GOT3 (cell line): ENCODE measurements at regions not wholly inside any gene's neighbourhood (a gene's known extent, or its start where the extent isn't known, plus 50 kb on each side); places are given as distances from the start of the nearest gene placed in this dataset.
"Not testable (repeated sequence)": the region's sequence is repeated elsewhere in the genome, so short reads cannot be mapped to it uniquely, and the experiment has no call there.

Source experiments
- DNase-seq: peaks from one replicate; lab custom pipeline; 2025; ENCODE audit warnings: mixed read lengths; lab: John Stamatoyannopoulos, UW

- DNase-seq: no peak
Measured at GRCh38 chr2:36163520-36164254, 191.9 kb upstream of the CRIM1 start.

DNA sequence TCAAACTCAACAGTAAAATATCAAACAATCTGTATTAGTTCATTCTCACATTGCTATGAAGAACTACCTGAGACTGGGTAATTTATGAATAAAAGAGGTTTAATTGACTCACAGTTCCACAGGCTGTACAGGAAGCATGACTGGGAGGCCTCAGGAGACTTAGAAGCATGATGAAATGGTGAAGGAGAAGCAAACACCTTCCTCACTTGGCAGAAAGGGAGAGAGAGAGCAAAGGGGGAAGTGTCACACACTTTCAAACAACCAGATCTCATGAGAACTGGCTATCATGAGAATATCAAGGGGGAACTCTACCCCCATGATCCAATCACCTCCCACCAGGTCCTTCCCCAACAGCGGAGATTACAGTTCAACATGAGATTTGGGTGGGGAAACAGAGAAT lies 198.5 kb upstream of the CRIM1 start:
- DNase-seq: not testable (repeated sequence)

- DNase-seq: no peak
Measured at GRCh38 chr2:36147670-36148390, 207.7 kb upstream of the CRIM1 start.

DNA sequence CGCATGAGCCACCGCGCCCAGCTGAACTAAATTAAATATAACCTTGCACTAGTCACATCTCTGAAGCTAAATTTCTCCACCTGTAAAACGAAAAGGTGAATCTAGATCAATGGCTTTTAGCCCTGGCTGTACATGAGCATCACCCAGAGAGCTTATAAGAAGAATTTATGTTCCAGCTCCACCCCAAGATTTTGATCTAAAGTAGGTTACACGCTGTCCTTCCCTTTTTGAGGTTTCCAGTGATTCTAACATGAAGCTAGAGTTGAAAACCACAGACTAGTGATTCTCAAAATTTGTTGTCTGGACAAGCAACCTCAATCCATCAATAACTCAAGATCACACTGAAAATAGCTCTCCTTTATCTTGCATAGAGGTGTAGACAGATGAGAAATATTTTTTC lies 208.8 kb upstream of the CRIM1 start:
- no peak for DNase-seq

GRCh38 chr2:36140391-36140790 lies 215.2 kb upstream of the CRIM1 start:
- DNase-seq: no peak

- DNase-seq: no peak
Measured at GRCh38 chr2:36137612-36138011, 218.0 kb upstream of the CRIM1 start.

- DNase-seq: no peak
Measured at GRCh38 chr2:36134281-36134680, 221.3 kb upstream of the CRIM1 start.

DNA sequence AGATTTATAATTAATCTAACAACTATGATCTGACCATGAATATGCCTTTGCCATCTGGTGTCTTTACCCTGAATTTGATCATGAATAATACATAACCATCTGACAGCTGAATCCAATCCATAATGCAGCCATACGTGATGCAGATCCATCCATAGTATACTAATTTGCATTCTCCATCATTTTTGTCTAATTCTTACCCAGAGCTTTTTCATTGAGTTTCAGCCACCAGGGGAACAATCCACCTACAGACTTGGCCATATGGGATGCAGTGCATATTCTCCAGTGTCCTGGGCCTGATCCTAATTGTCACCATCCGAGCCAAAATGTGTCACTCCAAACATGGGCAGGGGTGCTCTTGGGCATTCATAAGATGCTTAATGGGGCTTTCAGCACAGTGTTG lies 227.2 kb upstream of the CRIM1 start:
- no peak for DNase-seq

DNA sequence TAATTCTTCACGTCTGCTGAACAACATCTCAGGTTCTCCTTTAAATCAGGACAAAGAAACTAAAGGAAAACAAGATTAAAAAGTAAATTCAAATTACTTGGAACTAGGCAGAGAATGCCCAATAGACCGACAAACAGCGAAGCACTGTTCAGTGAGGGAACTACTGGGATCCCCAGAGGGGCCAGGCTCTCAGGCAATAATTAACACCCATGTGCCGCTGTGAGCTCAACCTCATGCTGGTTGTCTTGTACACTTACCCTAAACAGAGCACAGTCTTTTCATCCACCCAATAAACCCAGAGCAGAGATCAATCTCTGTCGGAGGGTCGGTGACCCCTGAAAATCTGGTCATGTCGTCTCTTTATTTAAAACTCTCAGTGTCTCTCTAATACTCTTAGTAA lies 229.9 kb upstream of the CRIM1 start:
- no peak for DNase-seq

GRCh38 chr2:36123995-36124394 lies 231.6 kb upstream of the CRIM1 start:
- no peak for DNase-seq

GRCh38 chr2:36097022-36097421 lies 258.6 kb upstream of the CRIM1 start:
- no peak for DNase-seq

DNA sequence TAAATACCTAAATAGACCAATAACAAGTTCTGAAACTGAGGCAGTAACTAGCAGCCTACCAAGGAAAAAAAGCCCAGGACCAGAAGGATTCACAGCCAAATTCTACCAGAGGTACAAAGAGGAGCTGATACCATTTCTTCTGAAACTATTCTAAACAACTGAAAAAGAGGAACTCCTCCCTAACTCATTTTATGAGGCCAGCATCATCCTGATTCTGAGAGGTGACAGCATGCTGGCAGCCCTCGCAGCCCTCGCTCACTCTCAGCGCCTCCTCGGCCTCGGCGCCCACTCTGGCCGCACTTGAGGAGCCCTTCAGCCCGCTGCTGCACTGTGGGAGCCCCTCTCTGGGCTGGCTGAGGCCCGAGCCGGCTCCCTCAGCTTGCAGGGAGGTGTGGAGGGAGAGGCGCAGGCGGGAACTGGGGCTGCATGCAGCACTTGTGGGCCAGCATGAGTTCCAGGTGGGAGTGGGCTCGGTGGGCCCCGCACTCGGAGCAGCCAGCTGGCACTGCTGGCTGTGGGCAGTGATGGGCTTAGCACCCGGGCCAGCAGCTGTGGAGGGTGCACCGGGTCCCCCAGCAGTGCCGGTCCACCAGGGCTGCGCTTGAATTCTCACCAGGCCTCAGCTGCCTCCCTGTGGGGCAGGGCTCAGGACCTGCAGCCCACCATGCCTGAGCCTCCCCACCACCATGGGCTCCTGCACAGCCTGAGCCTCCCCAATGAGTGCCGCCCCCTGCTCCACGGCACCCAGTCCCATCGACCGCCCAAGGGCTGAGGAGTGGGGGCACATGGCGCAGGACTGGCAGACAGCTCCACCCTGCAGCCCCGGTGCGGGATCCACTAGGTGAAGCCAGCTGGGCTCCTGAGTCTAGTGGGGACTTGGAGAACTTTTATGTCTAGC lies 263.5 kb upstream of the CRIM1 start:
- DNase-seq: not testable (repeated sequence)

- DNase-seq: no peak
Measured at GRCh38 chr2:36088716-36089328, 266.8 kb upstream of the CRIM1 start.

- no peak for DNase-seq
Measured at GRCh38 chr2:36087344-36087743, 268.2 kb upstream of the CRIM1 start.

DNA sequence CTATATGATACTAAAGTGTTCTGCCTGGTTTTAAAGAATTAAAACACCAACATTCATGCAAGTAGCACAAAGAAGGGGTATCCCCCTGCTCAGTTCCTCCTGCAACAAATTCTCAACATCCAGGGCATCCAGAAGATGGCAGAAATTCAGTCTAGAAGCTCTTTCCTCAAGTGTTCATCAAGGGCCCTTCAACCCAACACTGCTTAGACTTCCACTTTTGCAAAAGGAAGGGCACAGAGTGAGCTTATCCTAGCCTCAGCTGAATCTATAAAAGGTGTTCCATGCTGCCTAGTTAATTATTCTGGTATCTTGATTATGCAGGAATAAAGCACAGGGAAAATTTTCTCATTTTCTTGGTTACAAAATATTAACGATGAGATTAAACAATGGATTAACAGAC lies 275.8 kb upstream of the CRIM1 start:
- DNase-seq: no peak

- DNase-seq: no peak
Measured at GRCh38 chr2:36074008-36074407, 281.6 kb upstream of the CRIM1 start.

GRCh38 chr2:36071698-36072097 lies 283.9 kb upstream of the CRIM1 start:
- DNase-seq: no peak

DNA sequence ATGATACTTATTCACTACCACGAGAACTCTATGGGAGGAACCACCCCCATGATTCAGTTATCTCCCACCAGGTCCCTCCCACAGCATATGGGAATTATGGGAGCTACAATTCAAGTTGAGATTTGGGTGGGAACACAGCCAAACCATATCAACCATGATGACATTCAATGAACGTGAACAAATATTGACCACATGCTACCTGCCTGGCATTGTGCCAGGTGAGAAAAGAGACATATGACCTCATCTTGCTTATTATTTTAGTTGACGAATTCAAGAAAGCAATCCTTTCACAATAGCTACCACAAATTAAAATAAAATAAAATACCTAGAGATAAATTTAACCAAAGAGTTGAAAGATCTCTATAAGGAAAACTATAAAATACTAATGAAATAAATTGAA lies 286.5 kb upstream of the CRIM1 start:
- no peak for DNase-seq

DNA sequence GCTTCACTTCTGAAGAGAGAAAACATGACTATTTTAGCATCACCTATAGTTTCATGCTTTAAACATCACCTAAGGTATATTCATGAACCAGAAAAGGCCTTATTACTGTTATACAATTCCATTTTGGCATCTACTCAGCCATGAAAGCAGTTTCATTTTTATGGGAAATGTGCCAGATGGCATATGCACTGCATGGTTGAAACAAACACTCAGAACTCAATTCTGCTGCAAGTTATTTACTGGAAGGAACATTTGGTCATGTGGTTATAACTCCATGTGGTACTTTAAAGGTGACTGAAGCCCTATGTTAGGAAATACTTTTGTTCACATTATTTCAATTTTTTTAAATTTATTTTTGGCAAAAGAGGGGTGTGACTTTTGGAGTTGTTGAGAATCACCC lies 287.5 kb upstream of the CRIM1 start:
- DNase-seq: no peak

GRCh38 chr2:36060133-36060532 lies 295.4 kb upstream of the CRIM1 start:
- DNase-seq: no peak

- DNase-seq: no peak
Measured at GRCh38 chr2:36059691-36060090, 295.9 kb upstream of the CRIM1 start.

- no peak for DNase-seq
Measured at GRCh38 chr2:36058953-36059352, 296.6 kb upstream of the CRIM1 start.
